HCT116 (cell line): ENCODE measurements at regions not wholly inside any gene's neighbourhood (a gene's known extent, or its start where the extent isn't known, plus 50 kb on each side); places are given as distances from the start of the nearest gene placed in this dataset.

ENCODE experiments used
- ATAC-seq: fragments of 200-7000 bp; cut with Tn5 transposase; 2 replicates; pipeline ENCODE4 v1.9.1; 2020; ENCODE audit warnings: mild to moderate bottlenecking, moderate library complexity
- BruUV-seq: library from RNA; stranded (reverse); fragments of 400-500 nt; replicated peaks from 2 replicates; lab custom pipeline; 2021; lab: Mats Ljungman, UMichigan
- CTCF ChIA-PET: fragments of 300-600 bp; sonication (Branson Sonifier 250); formaldehyde crosslinking; loops from one replicate; lab custom pipeline; 2021; ENCODE audit warnings: antibody characterized with exemption; lab: Charles Lee
- POLR2A ChIA-PET: fragments of 300-600, 350-600 bp; sonication (Branson Sonifier 250); formaldehyde crosslinking; loops from one replicate; lab custom pipeline; 2021; ENCODE audit warnings: antibody characterized with exemption; lab: Charles Lee
- RAD21 ChIA-PET, 2 experiments: fragments of 300-600 bp; sonication (Branson Sonifier 250); formaldehyde crosslinking; loops; one replicate each; lab custom pipeline; 2023; ENCODE audit warnings: low total read pairs in 2 of 2; ENCODE audit not compliant: uncharacterized antibody in 2 of 2, unreplicated experiment in 2 of 2, low non-redundant PET in 1 of 2; lab: Charles Lee
- DNase-seq: peaks from one replicate; pipeline ENCODE4 v3.0.0-alpha.2; 2010; ENCODE audit warnings: low read depth, low spot score
- H2AFZ ChIP-seq: fragments of 200-600 bp; shearing (Covaris generic), sonication (generic); 2 replicates; pipeline ENCODE4 v1.6.1; 2017; ENCODE audit warnings: low read depth, mixed run types, mixed read lengths, antibody characterized with exemption, low read length; ENCODE audit not compliant: poor library complexity, severe bottlenecking
- H3K27ac ChIP-seq: 2 replicates; pipeline ENCODE4 v1.5.1; 2012; ENCODE audit warnings: low read depth, low read length
- H3K27me3 ChIP-seq: fragments of 200-600 bp; sonication (generic); 2 replicates; pipeline ENCODE4 v1.6.1; 2016; ENCODE audit warnings: mixed run types, low read length, mixed read lengths; ENCODE audit not compliant: insufficient read depth
- H3K36me3 ChIP-seq, 2 experiments: fragments of 200-500 bp in 1 of 2; fragments of 200-600 bp in 1 of 2; sonication (Bioruptor generic) in 1 of 2; sonication (generic) in 1 of 2; 2 replicates each; pipeline versions ENCODE4 v1.5.1 to v1.6.1; 2014 to 2016; ENCODE audit warnings: low read length in 2 of 2, inconsistent platforms in 1 of 2, mixed read lengths in 1 of 2, mixed run types in 1 of 2; ENCODE audit not compliant: insufficient read depth in 2 of 2, control insufficient read depth in 1 of 2
- H3K4me1 ChIP-seq, 2 experiments: fragments of 200-600 bp in 1 of 2; sonication (generic) in 1 of 2; 2 replicates each; pipeline versions ENCODE4 v1.5.1 to v1.6.1; 2012 to 2017; ENCODE audit warnings: low read length in 2 of 2, inconsistent platforms in 1 of 2, mild to moderate bottlenecking in 1 of 2, mixed read lengths in 1 of 2, mixed run types in 1 of 2, moderate library complexity in 1 of 2; ENCODE audit not compliant: insufficient read depth in 2 of 2, control insufficient read depth in 1 of 2
- H3K4me2 ChIP-seq: fragments of 200-600 bp; sonication (generic); 2 replicates; pipeline ENCODE4 v1.6.1; 2017; ENCODE audit warnings: mixed run types, low read length, mixed read lengths
- H3K4me3 ChIP-seq, 2 experiments: fragments of 200-600 bp in 1 of 2; sonication (generic) in 1 of 2; replicated peaks in 1 of 2; 2 replicates each; pipeline ENCODE4 v1.5.1; 2011 to 2016; ENCODE audit warnings: low read length in 2 of 2, control low read depth in 1 of 2, low read depth in 1 of 2, mild to moderate bottlenecking in 1 of 2, mixed read lengths in 1 of 2, mixed run types in 1 of 2
- H3K79me2 ChIP-seq: fragments of 200-600 bp; sonication (generic); 2 replicates; pipeline ENCODE4 v1.6.1; 2017; ENCODE audit warnings: mild to moderate bottlenecking, mixed run types, low read length, moderate library complexity, mixed read lengths; ENCODE audit not compliant: insufficient read depth
- H3K9ac ChIP-seq: fragments of 200-600 bp; sonication (generic); 2 replicates; pipeline ENCODE4 v1.6.1; 2016; ENCODE audit warnings: low read length, mixed read lengths
- H3K9me2 ChIP-seq: fragments of 200-600 bp; sonication (generic), shearing (Covaris generic); 2 replicates; pipeline ENCODE4 v1.6.1; 2017; ENCODE audit warnings: mixed run types, mild to moderate bottlenecking, moderate library complexity; ENCODE audit not compliant: insufficient read depth
- H3K9me3 ChIP-seq, 2 experiments: fragments of 200-500 bp in 1 of 2; fragments of 200-600 bp in 1 of 2; sonication (Bioruptor generic) in 1 of 2; sonication (generic) in 1 of 2; 2 replicates each; pipeline ENCODE4 v1.6.1; 2014 to 2017; ENCODE audit warnings: low read length in 2 of 2, mixed read lengths in 2 of 2, inconsistent platforms in 1 of 2, low read depth in 1 of 2, mild to moderate bottlenecking in 1 of 2, mixed run types in 1 of 2, moderate library complexity in 1 of 2; ENCODE audit not compliant: control insufficient read depth in 1 of 2, insufficient read depth in 1 of 2
- H4K20me1 ChIP-seq: fragments of 200-600 bp; sonication (generic), shearing (Covaris generic); 2 replicates; pipeline ENCODE4 v1.6.1; 2017; ENCODE audit warnings: mixed run types, mild to moderate bottlenecking, moderate library complexity; ENCODE audit not compliant: insufficient read depth
- ATF3 ChIP-seq: IDR thresholded peaks from 2 replicates; pipeline ENCODE4 v1.6.1; 2012
- EGR1 ChIP-seq: IDR thresholded peaks from 2 replicates; pipeline ENCODE4 v1.6.1; 2012; ENCODE audit warnings: low read depth
- EZH2phosphoT487 ChIP-seq: fragments of 200-600 bp; IDR thresholded peaks from 2 replicates; pipeline ENCODE4 v1.6.1; 2018; ENCODE audit warnings: antibody characterized with exemption, borderline replicate concordance
- REST ChIP-seq: IDR thresholded peaks from 2 replicates; pipeline ENCODE4 v1.6.1; 2012; ENCODE audit warnings: low read depth
- SIN3A ChIP-seq: IDR thresholded peaks from 2 replicates; pipeline ENCODE4 v1.6.1; 2012; ENCODE audit warnings: low read depth
- ZFX ChIP-seq: fragments of 450-650 bp; IDR thresholded peaks from 2 replicates; pipeline ENCODE4 v1.6.1; 2017
- intact Hi-C: fragments of 100-400 bp; cut with micrococcal nuclease; formaldehyde crosslinking; loops from 2 replicates; pipeline ENCODE4 v1.10.0; 2022

GRCh38 chr5:165127941-165128340 is 1622.5 kb downstream of the MAT2B start (continued):
- TF ChIP-seq REST (no peak), ATF3 (no peak), EZH2phosphoT487 (no peak), SIN3A (no peak)
- TF ChIP-seq, all 23 proteins: peak for 0

GRCh38 chr5:165130656-165131055 is 1625.2 kb downstream of the MAT2B start:
- no peaks in the 10 kb centered on the region for H3K4me1 ChIP-seq
- H3K79me2 ChIP-seq = no peaks in the 10 kb centered on the region
- H3K4me3 ChIP-seq = no peak overlapping the region
- no peak overlapping the region for H2AFZ ChIP-seq
- intact Hi-C loops = no loop called here
- peaks cover 0 to 10% of the 10 kb centered on the region in 2 experiments; a peak in 2 of 4 replicates for H3K9me3 ChIP-seq
- no peaks in the 10 kb centered on the region for H4K20me1 ChIP-seq
- no peaks in the 10 kb centered on the region for H3K9me2 ChIP-seq
- no peak overlapping the region for H3K27ac ChIP-seq
- no peak for ATAC-seq
- ChIA-PET CTCF (no interaction called here), RAD21 (no interaction called here), POLR2A (no interaction called here)
- H3K4me2 ChIP-seq = no peak overlapping the region
- no peaks in the 10 kb centered on the region for H3K27me3 ChIP-seq
- H3K9ac ChIP-seq = no peak overlapping the region
- no peaks in the 10 kb centered on the region for H3K36me3 ChIP-seq
- BruUV-seq = no TSS peak
- TF ChIP-seq ATF3 = no peak
- TF ChIP-seq EZH2phosphoT487 = no peak
- no peak for TF ChIP-seq EGR1
- TF ChIP-seq REST = no peak
- no peak for TF ChIP-seq ZFX
- DNase-seq = no peak
